Naive thymus-derived CD8-positive, alpha-beta T cell (primary cell): ENCODE measurements at regions not wholly inside any gene's neighbourhood (a gene's known extent, or its start where the extent isn't known, plus 50 kb on each side); places are given as distances from the start of the nearest gene placed in this dataset.

Source experiments
- ATAC-seq, 2 donors: fragments of 150-1000 bp; cut with Tn5 transposase in 1 of 2; sonication (Bioruptor Pico), chemical (Tn5 transposase) in 1 of 2; 1 replicate in 1 of 2; 2 replicates in 1 of 2; pipeline ENCODE4 v1.10.0; 2021; ENCODE audit warnings: mild to moderate bottlenecking in 2 of 2, moderate library complexity in 2 of 2
- POLR2A ChIA-PET: fragments of 350-600 bp; sonication (Branson Sonifier 250); formaldehyde crosslinking; loops from one replicate; lab custom pipeline; 2021; ENCODE audit warnings: antibody characterized with exemption; lab: Charles Lee
- DNase-seq, 10 donors: peaks; one replicate each; pipeline versions ENCODE4 v3.0.0 to v3.0.0-alpha.2; 2020 to 2022
- H3K27ac Mint-ChIP-seq, 10 donors: one replicate each; pipeline ENCODE4 v1.8.0; 2020 to 2022; ENCODE audit warnings: mild to moderate bottlenecking in 10 of 10, mixed read lengths in 10 of 10, moderate library complexity in 4 of 10, inconsistent platforms in 1 of 10
- H3K27me3 Mint-ChIP-seq, 5 donors: one replicate each; pipeline ENCODE4 v1.8.0; 2021 to 2022; ENCODE audit warnings: mixed read lengths in 5 of 5
- H3K36me3 Mint-ChIP-seq, 3 donors: one replicate each; pipeline ENCODE4 v1.8.0; 2020 to 2022; ENCODE audit warnings: mixed read lengths in 3 of 3, mild to moderate bottlenecking in 2 of 3, inconsistent platforms in 1 of 3
- H3K4me1 Mint-ChIP-seq, 4 donors: one replicate each; pipeline ENCODE4 v1.8.0; 2021 to 2022; ENCODE audit warnings: mixed read lengths in 4 of 4
- H3K4me3 Mint-ChIP-seq, 10 donors: one replicate each; pipeline ENCODE4 v1.8.0; 2020 to 2022; ENCODE audit warnings: mild to moderate bottlenecking in 10 of 10, mixed read lengths in 10 of 10, moderate library complexity in 6 of 10, inconsistent platforms in 1 of 10
- H3K9me3 Mint-ChIP-seq, 9 donors: one replicate each; pipeline ENCODE4 v1.8.0; 2020 to 2022; ENCODE audit warnings: mixed read lengths in 9 of 9, mild to moderate bottlenecking in 3 of 9, inconsistent platforms in 1 of 9, moderate library complexity in 1 of 9

GRCh38 chr10:83104616-83105015 lies 1034.7 kb upstream of the GHITM start:
- H3K36me3 Mint-ChIP-seq = no peaks in the 10 kb centered on the region
- H3K27ac Mint-ChIP-seq = no peak overlapping the region
- DNase-seq (no peak), ATAC-seq (no peak)
- H3K4me3 Mint-ChIP-seq = no peak overlapping the region
- POLR2A ChIA-PET = no interaction called here
- no peaks in the 10 kb centered on the region for H3K4me1 Mint-ChIP-seq
- no peaks in the 10 kb centered on the region for H3K27me3 Mint-ChIP-seq
- H3K9me3 Mint-ChIP-seq = peaks cover 0 to 27% (median 9%) of the 10 kb centered on the region in 9 donors

DNA sequence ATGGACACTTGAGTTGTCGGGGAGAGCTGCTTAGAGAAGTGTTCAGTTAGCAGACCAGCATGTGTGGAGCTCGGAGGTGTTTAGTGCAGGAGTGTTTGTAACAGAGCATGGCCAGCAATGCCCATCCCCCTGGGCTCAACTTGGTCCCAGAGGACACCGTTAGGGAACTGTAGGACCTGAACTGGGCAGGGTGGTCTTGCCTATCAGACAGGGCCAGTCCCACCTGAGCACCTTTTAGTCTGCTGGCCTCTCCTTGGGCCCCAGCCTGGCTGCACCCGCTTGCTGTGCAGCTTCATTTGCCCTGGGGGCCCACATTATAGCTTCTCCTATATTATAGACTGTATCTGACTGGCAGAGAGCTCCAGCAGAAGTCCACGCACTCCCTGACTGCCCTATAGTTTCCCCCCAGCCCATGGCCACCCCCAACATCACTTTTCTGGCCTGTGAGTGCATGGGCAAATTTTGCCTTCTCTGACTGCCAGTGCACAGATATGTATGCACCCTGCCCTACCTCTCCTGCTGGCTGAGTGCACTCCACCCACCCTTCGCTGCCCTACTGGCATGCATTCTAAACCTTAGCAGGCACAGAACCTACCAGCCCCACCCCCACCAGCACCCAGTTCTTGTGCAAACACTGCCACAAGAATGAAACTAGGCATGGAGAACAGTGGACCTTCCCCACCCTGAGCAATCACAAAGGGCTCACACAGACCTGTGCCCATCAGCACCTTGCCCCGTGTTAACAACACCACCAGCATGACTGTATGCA lies 1030.6 kb upstream of the GHITM start:
- Mint-ChIP-seq H3K4me3 (no peak overlapping the region), H3K4me1 (no peaks in the 10 kb centered on the region), H3K27me3 (no peaks in the 10 kb centered on the region), H3K36me3 (peaks cover 0 to 14% (median 0%) of the 10 kb centered on the region in 3 donors), H3K27ac (no peak overlapping the region), H3K9me3 (peaks cover 12 to 54% (median 21%) of the 10 kb centered on the region in 9 donors)
- ATAC-seq = no peak
- no peak for DNase-seq
- POLR2A ChIA-PET = no interaction called here

- POLR2A ChIA-PET = no interaction called here
- no peak for DNase-seq
- ATAC-seq = no peak
- Mint-ChIP-seq H3K27ac (no peak overlapping the region), H3K4me1 (no peaks in the 10 kb centered on the region), H3K4me3 (no peak overlapping the region), H3K27me3 (no peaks in the 10 kb centered on the region), H3K9me3 (peaks cover 0 to 15% (median 5%) of the 10 kb centered on the region in 9 donors), H3K36me3 (no peaks in the 10 kb centered on the region)
Observed at GRCh38 chr10:83119346-83119745, 1020.0 kb upstream of the GHITM start.

GRCh38 chr10:83122336-83122735 lies 1017.0 kb upstream of the GHITM start:
- ATAC-seq (no peak), DNase-seq (no peak)
- H3K27ac Mint-ChIP-seq = no peak overlapping the region
- no peaks in the 10 kb centered on the region for H3K4me1 Mint-ChIP-seq
- H3K27me3 Mint-ChIP-seq = no peaks in the 10 kb centered on the region
- no peak overlapping the region for H3K4me3 Mint-ChIP-seq
- no peaks in the 10 kb centered on the region for H3K36me3 Mint-ChIP-seq
- peaks cover 3 to 16% (median 7%) of the 10 kb centered on the region in 9 donors for H3K9me3 Mint-ChIP-seq
- POLR2A ChIA-PET = no interaction called here

DNA sequence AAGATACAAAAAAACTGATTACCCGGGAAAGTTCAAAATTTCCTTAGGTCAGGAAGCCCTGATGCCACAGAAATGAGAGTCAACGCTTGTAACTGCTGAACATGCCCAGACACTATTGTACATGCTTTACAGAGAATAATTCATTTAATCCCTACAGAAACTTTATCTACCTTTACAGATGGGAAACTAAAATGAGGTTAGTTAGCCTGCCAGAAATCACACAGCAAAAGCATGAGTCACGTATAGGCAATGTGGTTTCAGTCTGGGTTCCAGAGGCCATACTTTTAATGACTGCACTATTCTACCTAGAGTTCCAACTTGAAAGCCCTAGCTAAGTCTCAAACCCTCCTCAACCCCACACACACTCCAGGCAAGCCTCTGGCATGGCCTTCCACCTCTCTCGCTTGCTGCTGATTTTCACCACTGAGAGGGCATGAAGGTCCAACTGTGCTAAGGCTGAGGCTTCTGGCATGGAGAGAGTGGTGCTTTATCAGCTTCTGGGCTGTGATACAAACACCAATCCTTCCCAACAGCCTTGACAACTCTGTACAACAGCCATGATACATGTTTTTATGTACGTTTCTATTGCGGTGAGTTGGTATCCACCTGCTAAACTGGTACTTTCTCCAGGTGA lies 1011.2 kb upstream of the GHITM start:
- Mint-ChIP-seq H3K9me3 (peaks cover 2 to 42% (median 6%) of the 10 kb centered on the region in 9 donors), H3K4me3 (no peak overlapping the region)
- ATAC-seq = no peak

DNA sequence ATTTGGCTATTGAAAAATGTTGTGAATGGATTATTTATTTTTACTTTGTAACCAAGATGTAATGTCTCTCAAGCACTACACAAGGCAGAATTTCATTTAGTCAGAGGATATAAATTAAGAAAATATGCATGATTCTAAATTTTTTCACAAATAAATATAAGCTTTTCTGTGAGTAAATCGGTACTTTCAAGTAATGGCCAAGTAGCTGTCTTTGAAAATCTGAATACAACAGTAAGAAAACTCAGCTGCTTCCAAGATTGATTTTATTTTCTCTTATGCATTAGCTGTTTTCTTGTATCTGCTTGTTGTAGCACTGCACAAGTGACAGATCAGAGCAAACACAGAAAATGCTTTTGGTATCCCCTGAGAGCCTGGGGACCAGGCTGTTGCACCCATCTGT lies 998.5 kb upstream of the GHITM start:
- H3K27ac Mint-ChIP-seq = no peak overlapping the region
- ATAC-seq (no peak), DNase-seq (no peak)
- H3K4me3 Mint-ChIP-seq = no peak overlapping the region
- H3K9me3 Mint-ChIP-seq = peaks cover 0 to 10% (median 2%) of the 10 kb centered on the region in 9 donors
- H3K36me3 Mint-ChIP-seq = no peaks in the 10 kb centered on the region
- H3K4me1 Mint-ChIP-seq = no peaks in the 10 kb centered on the region
- no peaks in the 10 kb centered on the region for H3K27me3 Mint-ChIP-seq
- POLR2A ChIA-PET = no interaction called here

More for the DNA sequence above, 1011.2 kb upstream of the GHITM start:
- POLR2A ChIA-PET = no interaction called here
- H3K27me3 Mint-ChIP-seq = no peaks in the 10 kb centered on the region
- H3K27ac Mint-ChIP-seq = no peak overlapping the region
- DNase-seq = no peak
- no peaks in the 10 kb centered on the region for H3K36me3 Mint-ChIP-seq
- H3K4me1 Mint-ChIP-seq = no peaks in the 10 kb centered on the region

DNA sequence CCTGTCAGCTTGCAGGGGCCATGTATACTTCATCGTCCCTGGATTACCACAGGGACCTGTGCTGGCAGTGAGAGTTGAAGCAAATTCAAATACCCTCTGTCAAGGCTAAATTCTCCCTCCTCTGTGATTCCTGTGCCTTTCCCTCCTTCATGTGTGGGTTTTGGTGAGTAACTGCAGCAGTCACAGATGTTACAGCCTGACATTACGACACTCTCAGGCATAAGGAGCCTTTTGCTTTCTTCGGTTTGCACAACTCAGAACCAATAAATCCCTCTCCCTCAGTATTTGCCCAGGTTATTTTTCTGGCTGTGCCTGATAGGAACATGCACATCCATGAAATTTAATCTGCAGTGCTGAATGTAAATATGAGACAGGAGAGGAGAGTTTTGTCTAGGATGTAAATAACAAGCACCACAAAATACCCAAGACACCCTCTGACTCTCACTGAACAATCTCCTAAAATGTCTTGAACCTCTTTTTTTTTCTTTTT lies 997.2 kb upstream of the GHITM start:
- Mint-ChIP-seq H3K4me3 (no peak overlapping the region), H3K27ac (no peak overlapping the region), H3K27me3 (no peaks in the 10 kb centered on the region), H3K4me1 (no peaks in the 10 kb centered on the region), H3K36me3 (no peaks in the 10 kb centered on the region), H3K9me3 (peaks cover 0 to 10% (median 2%) of the 10 kb centered on the region in 9 donors)
- ATAC-seq (no peak), DNase-seq (no peak)
- POLR2A ChIA-PET = no interaction called here

GRCh38 chr10:83144461-83144860 lies 994.8 kb upstream of the GHITM start:
- Mint-ChIP-seq H3K36me3 (no peaks in the 10 kb centered on the region), H3K9me3 (peaks cover 0 to 16% (median 5%) of the 10 kb centered on the region in 9 donors), H3K27ac (no peak overlapping the region), H3K4me1 (no peaks in the 10 kb centered on the region), H3K4me3 (no peak overlapping the region), H3K27me3 (no peaks in the 10 kb centered on the region)
- DNase-seq (no peak), ATAC-seq (no peak)
- POLR2A ChIA-PET = no interaction called here

- Mint-ChIP-seq H3K4me1 (no peaks in the 10 kb centered on the region), H3K4me3 (no peak overlapping the region), H3K36me3 (no peaks in the 10 kb centered on the region), H3K27ac (no peak overlapping the region), H3K9me3 (peaks cover 0 to 12% (median 4%) of the 10 kb centered on the region in 9 donors), H3K27me3 (no peaks in the 10 kb centered on the region)
- POLR2A ChIA-PET = no interaction called here
- ATAC-seq = no peak
- DNase-seq = no peak
Observed at GRCh38 chr10:83153714-83154113, 985.6 kb upstream of the GHITM start.

- no peaks in the 10 kb centered on the region for H3K27me3 Mint-ChIP-seq
- no peak for ATAC-seq
- POLR2A ChIA-PET = no interaction called here
- H3K9me3 Mint-ChIP-seq = peaks cover 0 to 23% (median 1%) of the 10 kb centered on the region in 9 donors
- H3K4me1 Mint-ChIP-seq = no peaks in the 10 kb centered on the region
- no peak overlapping the region for H3K4me3 Mint-ChIP-seq
- H3K27ac Mint-ChIP-seq = no peak overlapping the region
- no peaks in the 10 kb centered on the region for H3K36me3 Mint-ChIP-seq
- DNase-seq = no peak
Observed at GRCh38 chr10:83164156-83164555, 975.2 kb upstream of the GHITM start.

DNA sequence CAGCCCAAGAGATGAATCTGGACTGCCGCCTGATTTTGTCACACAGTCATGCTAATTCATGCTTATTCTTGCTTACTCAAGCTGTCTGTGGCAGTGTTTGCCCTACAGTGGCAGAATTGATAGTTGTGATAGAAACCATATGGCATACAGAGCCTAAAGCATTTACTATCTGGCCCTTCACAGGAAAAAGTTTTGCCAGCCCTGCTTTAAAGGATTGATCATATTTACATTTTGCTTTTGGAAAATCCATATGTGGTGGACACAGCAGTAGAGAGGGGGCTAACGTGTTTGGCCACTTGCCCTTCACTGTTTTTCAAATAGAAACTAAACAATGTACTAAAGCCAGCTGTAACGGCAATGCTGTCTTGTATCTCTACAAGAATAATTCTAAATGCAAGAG lies 974.0 kb upstream of the GHITM start:
- Mint-ChIP-seq H3K27ac (no peak overlapping the region), H3K36me3 (no peaks in the 10 kb centered on the region), H3K27me3 (no peaks in the 10 kb centered on the region), H3K9me3 (peaks cover 0 to 23% (median 3%) of the 10 kb centered on the region in 9 donors), H3K4me1 (no peaks in the 10 kb centered on the region), H3K4me3 (no peak overlapping the region)
- POLR2A ChIA-PET = no interaction called here
- ATAC-seq (no peak), DNase-seq (no peak)

DNA sequence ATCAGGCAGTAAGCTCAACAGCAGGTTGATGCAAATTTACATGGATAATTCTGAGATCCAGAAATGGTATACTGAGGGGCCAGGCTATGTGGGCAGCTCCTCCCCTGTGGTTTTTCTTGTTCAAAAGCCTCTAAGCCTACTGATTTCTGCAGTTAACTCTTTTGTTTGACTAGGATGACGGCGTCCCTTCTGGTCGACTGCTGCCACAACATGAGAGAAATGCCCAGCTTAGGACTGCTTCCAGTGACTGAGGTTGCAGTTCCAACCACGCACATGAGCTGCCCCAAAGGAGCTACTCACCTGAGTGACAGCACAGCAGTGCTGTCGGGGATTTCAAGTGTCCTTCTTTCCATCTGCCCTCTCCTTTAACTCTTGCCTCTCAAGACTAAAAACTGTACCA lies 973.0 kb upstream of the GHITM start:
- no peaks in the 10 kb centered on the region for H3K4me1 Mint-ChIP-seq
- no peak overlapping the region for H3K4me3 Mint-ChIP-seq
- H3K9me3 Mint-ChIP-seq = peaks cover 0 to 19% (median 2%) of the 10 kb centered on the region in 9 donors
- no peak for DNase-seq
- no peak for ATAC-seq
- POLR2A ChIA-PET = no interaction called here
- no peak overlapping the region for H3K27ac Mint-ChIP-seq
- H3K36me3 Mint-ChIP-seq = peaks cover 0 to 3% (median 0%) of the 10 kb centered on the region in 3 donors
- no peaks in the 10 kb centered on the region for H3K27me3 Mint-ChIP-seq

- no peaks in the 10 kb centered on the region for H3K27me3 Mint-ChIP-seq
- no peaks in the 10 kb centered on the region for H3K4me1 Mint-ChIP-seq
- peaks cover 0 to 4% (median 0%) of the 10 kb centered on the region in 3 donors for H3K36me3 Mint-ChIP-seq
Observed at GRCh38 chr10:83167081-83167480, 972.2 kb upstream of the GHITM start.

More at GRCh38 chr10:83167081-83167480, 972.2 kb upstream of the GHITM start:
- POLR2A ChIA-PET = no interaction called here
- no peak overlapping the region for H3K4me3 Mint-ChIP-seq
- peaks cover 0 to 18% (median 2%) of the 10 kb centered on the region in 9 donors for H3K9me3 Mint-ChIP-seq
- DNase-seq = no peak
- no peak overlapping the region for H3K27ac Mint-ChIP-seq
- ATAC-seq = no peak
